HG03064 (cell line): ENCODE measurements at regions not wholly inside any gene's neighbourhood (a gene's known extent, or its start where the extent isn't known, plus 50 kb on each side); places are given as distances from the start of the nearest gene placed in this dataset.
A peak's percentile ranks its signal among the peaks of the same experiment; 100 is the strongest.
"Not testable (repeated sequence)": the region's sequence is repeated elsewhere in the genome, so short reads cannot be mapped to it uniquely, and the experiment has no call there.

Experiments used
- ATAC-seq: cut with Tn5 transposase; IDR thresholded peaks from one replicate; pipeline ENCODE4 v1.9.1; 2021; ENCODE audit warnings: low read depth; ENCODE audit not compliant: unreplicated experiment

- ATAC-seq = no peak
These were observed 102.4 kb upstream of the FIBIN start for GRCh38 chr11:26891501-26891900.

DNA sequence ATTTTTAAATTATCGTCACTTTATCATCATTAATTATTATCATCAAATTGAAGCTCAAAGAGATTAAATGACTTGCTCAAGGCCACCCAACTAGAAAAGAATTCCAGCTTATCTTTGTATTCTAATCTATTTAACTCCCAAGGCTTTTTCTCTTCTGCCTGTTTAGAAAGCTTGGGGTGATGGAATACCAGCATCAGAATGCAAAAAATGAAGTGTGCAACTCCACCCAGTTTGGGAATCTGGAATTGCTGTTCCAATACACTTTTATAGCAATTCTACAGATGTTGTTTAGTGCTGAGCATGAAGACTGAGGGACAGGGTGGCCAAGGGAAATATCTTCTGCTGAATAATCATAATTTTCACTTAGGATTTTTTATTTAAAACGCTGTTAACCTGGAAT lies 97.2 kb upstream of the FIBIN start:
- no peak for ATAC-seq

- ATAC-seq = no peak
These were observed 95.1 kb upstream of the FIBIN start for GRCh38 chr11:26898799-26899198.

GRCh38 chr11:26901162-26901561 lies 92.8 kb upstream of the FIBIN start:
- ATAC-seq = no peak

- no peak for ATAC-seq
These were observed 89.8 kb upstream of the FIBIN start for GRCh38 chr11:26904132-26904531.

DNA sequence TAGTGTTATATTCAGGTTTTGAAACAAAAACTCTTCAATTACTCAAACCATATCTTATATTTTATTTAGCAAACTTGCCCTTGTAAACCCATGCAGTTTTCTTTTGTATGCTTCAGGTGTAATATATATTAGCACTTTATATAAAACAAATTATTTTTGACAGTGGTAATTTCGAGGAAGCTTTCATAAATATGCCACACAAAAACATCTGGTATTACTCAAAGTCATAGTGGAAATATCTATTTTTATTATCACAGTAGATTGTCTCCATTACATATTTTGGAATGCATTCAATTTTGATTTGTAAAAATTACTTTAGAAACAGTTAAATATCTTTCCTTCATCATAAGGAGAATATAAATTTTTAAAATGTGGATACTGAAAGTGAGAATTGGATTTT lies 89.1 kb upstream of the FIBIN start:
- no peak for ATAC-seq

DNA sequence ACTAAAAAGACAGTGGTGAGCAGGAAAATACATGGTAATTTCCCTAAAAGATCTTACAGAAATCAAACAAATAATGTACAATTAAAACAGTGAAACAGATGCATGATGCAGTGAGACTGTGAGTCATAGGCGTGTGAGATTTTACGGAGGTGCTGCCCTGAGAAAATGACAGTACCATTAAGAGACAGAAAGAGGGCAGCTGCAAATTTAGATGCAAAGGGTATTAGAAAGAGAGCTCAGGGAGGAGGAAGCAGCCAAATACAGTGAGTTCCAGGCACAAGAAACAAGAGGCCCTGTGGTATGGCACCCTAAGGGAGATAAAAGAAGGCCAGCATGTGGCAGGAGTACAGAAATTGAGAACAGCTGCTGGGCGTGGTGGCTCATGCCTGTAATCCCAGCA lies 88.5 kb upstream of the FIBIN start:
- no peak for ATAC-seq

DNA sequence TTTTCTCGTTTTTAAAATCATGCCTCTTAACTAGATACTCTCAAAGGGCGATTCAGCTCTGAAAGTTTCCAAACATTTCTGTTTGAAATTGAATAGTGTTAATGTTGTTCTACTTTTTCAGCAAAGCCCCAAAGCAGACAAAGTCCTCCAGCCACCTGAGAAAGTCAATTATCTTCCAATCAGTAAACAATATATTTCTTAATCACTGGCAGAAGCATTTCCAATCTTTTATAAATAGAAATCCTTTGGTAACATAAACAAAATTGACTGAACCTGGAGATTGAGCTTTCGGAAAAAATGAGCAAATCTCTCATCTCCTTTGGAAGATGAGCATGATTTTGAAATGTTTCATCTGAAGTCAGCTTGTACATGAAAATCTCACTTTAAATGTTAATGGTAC lies 84.4 kb upstream of the FIBIN start:
- ATAC-seq = no peak

GRCh38 chr11:26909991-26910591 lies 83.8 kb upstream of the FIBIN start:
- no peak for ATAC-seq

DNA sequence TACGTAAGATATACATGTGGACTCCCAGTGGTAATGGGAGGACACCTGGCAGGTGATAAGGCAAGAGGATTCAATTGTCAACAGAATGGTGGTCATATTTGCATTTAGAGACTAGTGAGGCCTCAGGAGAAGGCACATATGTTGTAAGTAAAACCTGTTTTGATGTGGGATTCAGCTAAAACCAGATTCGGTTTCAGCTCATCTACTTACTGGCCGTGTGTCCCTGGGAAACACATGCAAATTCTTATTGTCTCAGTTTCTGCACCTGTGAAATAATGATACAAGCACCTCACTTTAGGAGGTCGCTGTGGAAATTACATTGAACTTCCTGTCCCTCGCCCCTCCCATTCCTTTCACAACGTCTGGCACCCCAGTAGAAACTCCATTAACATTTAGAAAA lies 78.9 kb upstream of the FIBIN start:
- peak; percentile 72 for ATAC-seq

DNA sequence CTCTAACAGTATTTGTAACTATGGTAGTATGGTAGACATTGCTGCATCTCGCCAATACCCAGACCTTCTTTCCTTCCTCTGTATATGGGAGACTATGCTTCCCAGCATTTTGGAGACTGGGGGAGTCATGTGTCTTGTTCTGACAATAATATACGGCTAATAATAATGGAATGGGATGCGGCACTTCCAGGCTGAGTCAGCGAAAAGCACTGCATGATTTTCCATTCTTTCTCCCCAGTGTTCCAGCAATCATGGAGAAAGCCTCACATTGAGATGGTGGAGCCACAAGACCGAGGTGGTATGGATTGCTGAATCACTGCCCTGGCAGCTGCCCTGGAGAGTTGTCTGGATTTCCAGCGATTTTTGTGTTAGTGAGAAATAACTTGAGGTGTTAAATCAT lies 77.1 kb upstream of the FIBIN start:
- no peak for ATAC-seq

- no peak for ATAC-seq
These were observed 65.3 kb upstream of the FIBIN start for GRCh38 chr11:26928582-26928981.

GRCh38 chr11:26929806-26930517 lies 64.0 kb upstream of the FIBIN start:
- no peak for ATAC-seq

DNA sequence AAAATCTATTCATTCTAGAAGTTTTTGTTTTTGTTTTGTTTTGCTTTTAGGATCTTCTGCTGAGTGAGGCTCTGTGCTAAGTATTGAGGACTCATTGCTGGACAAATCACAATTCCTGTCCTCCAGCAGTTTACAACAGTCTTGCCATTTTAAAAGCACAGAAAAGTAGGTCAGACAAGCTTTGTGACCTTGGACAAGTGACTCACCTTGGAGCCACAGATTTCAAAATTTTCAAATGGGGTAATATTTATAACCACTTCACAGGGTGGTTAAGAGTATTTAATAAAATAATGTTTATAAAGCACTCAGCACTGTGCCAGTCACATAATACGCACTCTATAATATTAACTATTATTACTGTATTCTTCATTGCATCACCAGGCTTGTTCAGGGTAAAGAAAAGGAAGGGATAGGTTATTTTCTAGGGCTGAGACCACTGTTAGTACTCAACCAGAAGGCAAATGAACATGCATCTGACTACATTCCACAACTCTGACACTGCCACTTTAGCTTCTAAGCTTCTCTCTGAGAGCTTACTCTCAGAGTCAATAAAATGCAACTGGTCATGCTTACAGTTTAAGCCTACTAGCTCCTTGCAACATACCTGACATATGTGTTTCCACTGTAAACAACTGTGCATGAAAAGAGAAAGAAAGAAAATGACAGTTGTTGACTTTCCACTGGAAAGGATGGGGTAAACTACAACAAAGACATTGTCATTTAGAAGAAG lies 63.2 kb upstream of the FIBIN start:
- ATAC-seq = no peak

- ATAC-seq = no peak
These were observed 62.7 kb upstream of the FIBIN start for GRCh38 chr11:26931248-26931631.

DNA sequence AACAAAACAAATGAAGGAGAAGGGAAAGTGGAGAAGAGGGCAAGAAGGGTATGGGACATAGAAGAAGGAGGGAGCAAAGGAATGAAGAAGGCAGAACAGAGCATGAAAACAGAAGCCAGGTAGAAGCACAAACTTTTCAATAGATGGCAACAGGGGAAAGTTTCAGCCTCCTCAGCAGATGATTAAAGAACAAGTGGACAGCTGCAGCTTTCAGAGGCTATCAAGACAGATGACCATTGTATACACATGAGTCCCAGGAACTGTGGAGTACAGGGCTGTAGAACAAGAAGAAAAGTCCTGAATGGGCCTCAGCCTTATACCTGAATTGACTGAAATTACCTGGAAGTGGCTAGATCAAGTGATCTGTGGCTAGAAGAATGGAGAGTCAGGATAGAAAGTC lies 62.0 kb upstream of the FIBIN start:
- ATAC-seq = no peak

GRCh38 chr11:26936109-26936508 lies 57.8 kb upstream of the FIBIN start:
- no peak for ATAC-seq

- ATAC-seq = no peak
These were observed 56.5 kb upstream of the FIBIN start for GRCh38 chr11:26937386-26937785.

GRCh38 chr11:26940501-26940900 lies 53.4 kb upstream of the FIBIN start:
- ATAC-seq = not testable (repeated sequence)

- no peak for ATAC-seq
These were observed 51.6 kb upstream of the FIBIN start for GRCh38 chr11:26942356-26942755.

GRCh38 chr11:26943636-26944035 lies 50.3 kb upstream of the FIBIN start:
- no peak for ATAC-seq
